ENCODE measurements at regions not wholly inside any gene's neighbourhood (a gene's known extent, or its start where the extent isn't known, plus 50 kb on each side); places are given as distances from the start of the nearest gene placed in this dataset.
A peak's percentile ranks its signal among the peaks of the same experiment; 100 is the strongest.

- DNase-seq (no peak), ATAC-seq (replicated peaks in 1 of 2) (no peak)
- Mint-ChIP-seq H3K4me3 (no peak overlapping the region), H3K36me3 (ENCODE audit: insufficient read depth in 2 of 2) (no peaks in the 10 kb centered on the region), H3K27ac (no peak overlapping the region), H3K27me3 (ENCODE audit: low read depth) (peaks cover 33% of the 10 kb centered on the region), H3K4me1 (ENCODE audit: low read depth) (no peaks in the 10 kb centered on the region), H3K9me3 (no peaks in the 10 kb centered on the region)
Observed at GRCh38 chrX:69110116-69110530, 55.1 kb downstream of the PJA1 start.

DNA sequence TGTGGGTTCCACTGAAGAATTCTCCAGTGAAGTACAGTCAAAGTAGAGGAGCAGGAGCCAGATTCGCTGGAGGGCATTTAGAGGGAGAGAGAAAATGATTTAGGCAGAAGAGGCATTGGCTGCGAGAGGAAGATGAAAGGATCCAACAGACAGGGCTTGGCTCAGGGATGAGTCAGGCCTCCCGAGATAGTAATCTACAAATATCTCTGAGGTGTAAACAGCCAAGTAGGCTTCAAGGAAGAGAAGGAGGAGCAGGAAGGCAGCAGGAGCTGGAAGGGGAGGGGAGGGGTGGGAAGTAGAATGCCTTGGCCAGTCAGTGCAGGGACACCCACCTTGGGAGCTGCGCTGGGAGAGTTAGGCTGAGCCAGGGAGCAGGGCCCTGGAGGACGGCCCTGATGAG is 55.5 kb downstream of the PJA1 start:
- DNase-seq (no peak), ATAC-seq (replicated peaks in 1 of 2) (no peak)
- H3K4me1 Mint-ChIP-seq (ENCODE audit: low read depth) = no peaks in the 10 kb centered on the region
- H3K36me3 Mint-ChIP-seq (ENCODE audit: insufficient read depth in 2 of 2) = no peaks in the 10 kb centered on the region
- H3K27me3 Mint-ChIP-seq (ENCODE audit: low read depth) = peaks cover 33% of the 10 kb centered on the region
- H3K4me3 Mint-ChIP-seq = no peak overlapping the region
- H3K27ac Mint-ChIP-seq = no peak overlapping the region
- H3K9me3 Mint-ChIP-seq = no peaks in the 10 kb centered on the region

DNA sequence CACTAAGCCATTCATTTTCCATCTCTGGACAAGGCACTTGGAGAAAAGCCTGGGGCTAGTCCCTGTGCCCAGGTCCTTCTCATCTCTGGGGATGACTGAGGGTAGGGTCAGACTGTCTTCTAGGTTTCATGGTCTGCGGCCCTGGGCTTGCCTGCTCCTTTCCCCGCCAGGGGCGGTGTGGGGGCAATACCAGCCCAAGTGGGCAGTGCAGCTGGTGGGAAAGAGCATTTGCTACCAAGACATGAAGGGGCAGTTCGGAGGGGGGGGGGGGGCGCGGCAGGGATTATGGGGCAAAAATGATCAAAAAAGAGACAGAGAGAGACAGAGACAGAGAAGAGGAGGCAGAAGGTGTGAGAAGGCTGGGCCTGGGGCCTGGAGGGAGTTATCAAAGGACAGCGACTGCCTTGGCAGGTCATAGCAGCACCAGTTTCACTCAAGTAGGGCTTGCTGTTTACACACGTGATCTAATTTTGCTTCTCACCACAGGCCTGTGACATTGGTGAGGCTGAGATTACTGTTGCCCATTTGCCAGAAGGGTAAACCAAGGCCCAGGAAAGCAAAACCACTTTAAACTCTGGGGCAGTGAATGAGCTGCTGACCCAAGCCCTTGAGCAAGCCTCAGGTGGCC is 56.1 kb downstream of the PJA1 start:
- DNase-seq = no peak
- ATAC-seq (replicated peaks in 1 of 2) = no peak
- Mint-ChIP-seq H3K36me3 (ENCODE audit: insufficient read depth in 2 of 2) (no peaks in the 10 kb centered on the region), H3K4me1 (ENCODE audit: low read depth) (no peaks in the 10 kb centered on the region), H3K9me3 (no peaks in the 10 kb centered on the region), H3K4me3 (no peak overlapping the region), H3K27me3 (ENCODE audit: low read depth) (peaks cover 31% of the 10 kb centered on the region), H3K27ac (no peak overlapping the region)

DNA sequence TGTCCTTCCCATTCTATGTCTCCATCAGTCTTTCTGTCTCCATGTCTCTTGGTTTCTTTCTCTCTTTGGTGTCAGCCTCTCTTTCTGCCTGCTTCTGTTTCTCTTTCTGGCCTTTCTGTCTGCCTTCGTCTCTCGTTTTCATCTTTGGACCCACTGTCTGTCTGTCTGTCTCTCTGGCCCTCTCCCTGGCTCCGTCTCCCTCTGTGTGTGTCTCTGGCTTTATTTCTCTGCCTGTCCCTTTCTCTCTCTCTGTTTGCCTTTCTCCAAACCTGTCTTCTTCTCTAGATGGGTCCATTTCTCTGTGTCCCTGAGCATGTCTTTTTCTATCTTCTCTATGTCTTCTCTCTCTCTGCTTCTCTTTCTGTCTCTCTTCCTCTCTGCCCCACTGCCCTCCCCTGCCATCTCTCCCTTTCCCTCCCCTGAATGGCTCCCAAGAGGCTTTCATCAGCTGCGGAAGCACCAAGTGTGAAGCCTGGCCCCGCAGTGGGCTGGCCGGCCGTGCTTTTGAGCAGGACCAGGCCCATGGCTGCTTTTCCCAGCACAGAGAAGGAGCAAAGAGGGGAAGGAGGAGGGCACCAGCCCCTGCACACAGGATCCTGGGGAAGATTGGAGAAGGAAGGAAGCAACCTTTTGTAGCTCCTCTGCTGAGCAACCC is 57.4 kb downstream of the PJA1 start:
- no peaks in the 10 kb centered on the region for H3K36me3 Mint-ChIP-seq (ENCODE audit: insufficient read depth in 2 of 2)
- H3K9me3 Mint-ChIP-seq = no peaks in the 10 kb centered on the region
- H3K4me1 Mint-ChIP-seq (ENCODE audit: low read depth) = no peaks in the 10 kb centered on the region
- no peak for DNase-seq
- peak overlapping the region; percentile 16 for H3K27ac Mint-ChIP-seq
- H3K27me3 Mint-ChIP-seq (ENCODE audit: low read depth) = peaks cover 29% of the 10 kb centered on the region
- no peak for ATAC-seq (replicated peaks in 1 of 2)
- H3K4me3 Mint-ChIP-seq = no peak overlapping the region

DNA sequence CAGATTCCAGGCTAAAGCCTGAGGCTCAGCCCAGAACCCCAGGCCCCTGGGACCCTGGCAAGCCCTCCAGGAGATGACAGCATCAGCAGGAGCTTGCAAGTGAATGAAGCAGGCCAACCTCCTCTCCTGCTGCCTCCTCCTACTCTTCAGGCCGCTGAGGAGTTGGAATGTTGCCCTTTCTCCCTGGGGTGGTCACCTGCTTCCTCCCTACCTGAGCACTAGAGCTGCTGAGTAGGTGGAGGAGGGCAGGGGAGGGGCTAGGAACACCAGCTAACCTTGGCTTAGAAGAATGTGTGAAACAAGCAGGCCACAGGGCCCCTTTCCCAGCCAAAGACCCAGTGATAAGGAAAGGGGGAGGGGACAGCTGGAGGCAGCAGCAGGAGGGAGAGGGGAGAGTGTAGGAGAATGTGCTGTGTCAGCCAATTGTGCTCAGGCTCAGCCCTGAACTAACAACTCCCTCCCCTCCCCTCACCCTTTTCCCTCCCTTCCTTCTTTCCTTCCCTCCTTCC is 58.0 kb downstream of the PJA1 start:
- Mint-ChIP-seq H3K4me3 (no peak overlapping the region), H3K27me3 (ENCODE audit: low read depth) (peaks cover 33% of the 10 kb centered on the region), H3K36me3 (ENCODE audit: insufficient read depth in 2 of 2) (no peaks in the 10 kb centered on the region), H3K9me3 (no peaks in the 10 kb centered on the region), H3K4me1 (ENCODE audit: low read depth) (no peaks in the 10 kb centered on the region), H3K27ac (no peak overlapping the region)
- ATAC-seq (replicated peaks in 1 of 2) (no peak), DNase-seq (no peak)

DNA sequence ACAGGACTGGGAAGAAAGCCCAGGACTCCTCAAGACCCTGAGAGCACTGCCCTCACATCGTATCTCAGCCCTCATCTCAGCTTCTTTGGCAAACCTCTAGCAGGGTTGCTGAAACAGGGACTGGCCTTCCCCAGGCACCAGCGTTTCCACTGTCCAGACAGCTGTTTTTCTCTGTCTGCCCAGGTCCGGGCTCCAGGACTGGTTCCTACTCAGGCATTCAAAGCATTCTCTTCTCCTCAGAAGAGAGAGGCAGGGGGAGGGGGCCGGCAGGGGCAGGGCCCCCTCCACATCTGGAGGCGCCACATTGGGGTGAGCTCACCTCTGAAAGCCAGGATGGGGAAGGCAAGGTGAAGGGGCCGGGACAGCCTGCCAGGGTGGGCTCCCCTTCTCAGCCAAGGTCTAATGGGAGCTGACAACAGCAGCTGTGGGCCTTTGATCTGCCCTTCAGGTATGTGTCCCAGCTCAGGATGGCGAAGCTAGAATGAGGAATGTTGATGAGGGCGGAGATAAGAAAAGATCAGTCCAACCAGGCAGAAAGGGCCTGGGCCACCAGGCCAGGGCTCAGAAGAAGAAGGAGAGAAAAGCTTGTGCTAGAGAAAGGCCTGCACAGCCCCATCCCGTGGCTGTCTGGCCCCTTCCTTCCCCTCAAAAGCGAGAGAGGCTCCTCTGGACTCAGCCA is 60.4 kb downstream of the PJA1 start:
- DNase-seq (no peak), ATAC-seq (replicated peaks in 1 of 2) (no peak)
- Mint-ChIP-seq H3K27me3 (ENCODE audit: low read depth) (peaks cover 23% of the 10 kb centered on the region), H3K9me3 (no peaks in the 10 kb centered on the region), H3K27ac (no peak overlapping the region), H3K36me3 (ENCODE audit: insufficient read depth in 2 of 2) (no peaks in the 10 kb centered on the region), H3K4me3 (no peak overlapping the region), H3K4me1 (ENCODE audit: low read depth) (no peaks in the 10 kb centered on the region)

DNA sequence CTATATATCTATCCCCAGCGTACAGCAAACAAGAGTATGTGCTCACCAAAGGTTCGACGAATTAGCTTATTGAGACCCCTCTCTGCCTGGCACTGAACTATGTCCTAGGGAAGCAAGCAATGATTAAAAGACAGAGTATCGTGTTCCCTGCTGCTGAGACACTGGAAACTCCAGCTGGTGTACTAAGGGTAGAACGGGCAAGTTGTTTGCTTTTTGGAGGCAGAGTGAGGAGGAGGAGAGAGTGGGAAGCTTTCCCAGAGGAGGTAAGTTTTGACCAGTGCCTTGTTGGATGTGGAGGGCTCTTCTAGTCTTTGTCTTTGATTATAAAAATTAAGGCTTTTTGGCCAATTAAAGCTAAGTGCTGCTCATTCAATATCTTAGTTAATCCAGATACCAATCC is 61.7 kb downstream of the PJA1 start:
- ATAC-seq (replicated peaks in 1 of 2) = no peak
- no peak overlapping the region for H3K27ac Mint-ChIP-seq
- H3K9me3 Mint-ChIP-seq = no peaks in the 10 kb centered on the region

DNA sequence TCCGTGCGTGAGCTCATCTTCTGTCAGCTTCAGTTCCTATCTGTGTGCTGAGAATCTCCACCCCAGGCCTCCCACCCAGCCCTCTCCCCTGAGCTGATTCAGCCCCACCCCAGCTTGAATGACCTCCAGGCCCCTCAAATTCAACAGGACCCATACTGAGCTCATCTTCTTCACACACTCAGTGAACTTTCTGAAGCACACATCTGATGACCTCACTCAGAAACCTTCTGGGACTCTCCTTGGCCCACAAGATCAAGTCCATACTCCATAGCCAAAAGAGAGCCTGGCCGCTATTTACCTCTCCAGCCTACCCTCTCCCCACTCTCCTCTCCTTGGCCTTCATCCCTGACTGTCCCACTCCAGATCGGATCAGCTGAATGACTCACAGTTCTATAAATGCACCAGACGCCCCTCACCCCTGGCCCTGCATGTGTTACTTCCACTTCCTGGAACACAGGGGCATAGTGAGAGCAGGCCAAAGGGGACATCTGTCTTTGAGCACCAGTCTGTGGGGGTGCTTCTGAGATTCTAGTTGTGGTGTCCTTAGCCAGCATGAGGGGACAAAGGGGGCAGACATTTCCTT is 62.5 kb downstream of the PJA1 start:
- Mint-ChIP-seq H3K36me3 (ENCODE audit: insufficient read depth in 2 of 2) (no peaks in the 10 kb centered on the region), H3K27me3 (ENCODE audit: low read depth) (peaks cover 11% of the 10 kb centered on the region), H3K9me3 (no peaks in the 10 kb centered on the region), H3K27ac (no peak overlapping the region), H3K4me3 (no peak overlapping the region), H3K4me1 (ENCODE audit: low read depth) (no peaks in the 10 kb centered on the region)
- ATAC-seq (replicated peaks in 1 of 2) = no peak
- no peak for DNase-seq

More for the DNA sequence above, 61.7 kb downstream of the PJA1 start:
- H3K27me3 Mint-ChIP-seq (ENCODE audit: low read depth) = peaks cover 16% of the 10 kb centered on the region
- no peaks in the 10 kb centered on the region for H3K4me1 Mint-ChIP-seq (ENCODE audit: low read depth)
- no peaks in the 10 kb centered on the region for H3K36me3 Mint-ChIP-seq (ENCODE audit: insufficient read depth in 2 of 2)
- H3K4me3 Mint-ChIP-seq = no peak overlapping the region
- no peak for DNase-seq

DNA sequence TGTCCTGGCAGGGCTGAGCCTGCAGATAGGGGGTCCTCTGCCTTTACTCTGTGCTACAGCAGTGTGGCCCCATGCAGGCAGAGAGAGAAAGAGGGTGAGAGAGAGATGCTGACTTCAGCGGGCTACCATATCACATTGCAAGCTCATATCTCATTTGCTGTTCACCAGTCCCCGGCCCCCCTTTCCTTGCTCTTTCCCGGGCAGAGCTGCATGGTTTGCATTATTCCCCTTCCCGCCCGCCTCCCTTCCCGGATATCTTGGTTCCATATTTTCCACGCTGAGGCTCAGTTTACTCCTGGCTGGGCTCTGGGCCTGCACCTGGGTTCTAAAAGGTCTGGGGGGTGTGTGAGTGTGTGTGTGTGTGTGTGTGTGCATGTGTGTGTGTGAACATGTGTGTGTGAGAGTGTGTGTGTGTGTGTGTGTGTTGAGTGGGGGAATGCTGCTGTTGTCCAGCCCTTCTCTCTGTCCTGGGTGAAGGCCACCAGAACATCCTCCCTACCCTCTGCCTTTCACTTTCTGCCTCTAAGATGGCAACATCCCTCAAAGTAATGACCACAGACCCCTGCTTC is 63.5 kb downstream of the PJA1 start:
- Mint-ChIP-seq H3K9me3 (no peaks in the 10 kb centered on the region), H3K4me3 (no peak overlapping the region), H3K36me3 (ENCODE audit: insufficient read depth in 2 of 2) (no peaks in the 10 kb centered on the region), H3K4me1 (ENCODE audit: low read depth) (no peaks in the 10 kb centered on the region), H3K27ac (no peak overlapping the region), H3K27me3 (ENCODE audit: low read depth) (peaks cover 6% of the 10 kb centered on the region)
- ATAC-seq (replicated peaks in 1 of 2) (no peak), DNase-seq (no peak)

DNA sequence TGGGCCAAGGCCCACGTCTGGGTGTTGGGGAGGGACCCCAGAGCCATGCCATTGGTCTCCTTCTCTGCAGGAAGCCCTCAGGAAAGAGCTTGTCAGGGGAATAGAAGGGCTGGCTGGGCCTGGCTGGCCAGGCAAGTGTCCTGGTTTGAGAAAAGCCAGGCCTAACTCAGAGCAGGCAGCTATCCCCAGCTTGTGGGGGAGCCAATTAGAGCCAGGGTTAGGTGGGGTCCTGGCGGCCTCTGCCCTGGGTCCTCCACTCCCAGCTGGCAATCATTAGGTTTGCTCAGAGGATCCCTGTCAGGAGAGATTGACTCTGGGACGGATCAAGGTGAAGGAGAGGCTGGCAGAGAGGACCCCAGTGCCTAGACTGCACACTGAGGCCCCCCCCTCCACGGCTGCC is 64.8 kb downstream of the PJA1 start:
- no peaks in the 10 kb centered on the region for H3K4me1 Mint-ChIP-seq (ENCODE audit: low read depth)
- no peaks in the 10 kb centered on the region for H3K9me3 Mint-ChIP-seq
- peaks cover 6% of the 10 kb centered on the region for H3K27me3 Mint-ChIP-seq (ENCODE audit: low read depth)
- DNase-seq = no peak
- no peak overlapping the region for H3K4me3 Mint-ChIP-seq
- no peak for ATAC-seq (replicated peaks in 1 of 2)
- no peak overlapping the region for H3K27ac Mint-ChIP-seq
- no peaks in the 10 kb centered on the region for H3K36me3 Mint-ChIP-seq (ENCODE audit: insufficient read depth in 2 of 2)

DNA sequence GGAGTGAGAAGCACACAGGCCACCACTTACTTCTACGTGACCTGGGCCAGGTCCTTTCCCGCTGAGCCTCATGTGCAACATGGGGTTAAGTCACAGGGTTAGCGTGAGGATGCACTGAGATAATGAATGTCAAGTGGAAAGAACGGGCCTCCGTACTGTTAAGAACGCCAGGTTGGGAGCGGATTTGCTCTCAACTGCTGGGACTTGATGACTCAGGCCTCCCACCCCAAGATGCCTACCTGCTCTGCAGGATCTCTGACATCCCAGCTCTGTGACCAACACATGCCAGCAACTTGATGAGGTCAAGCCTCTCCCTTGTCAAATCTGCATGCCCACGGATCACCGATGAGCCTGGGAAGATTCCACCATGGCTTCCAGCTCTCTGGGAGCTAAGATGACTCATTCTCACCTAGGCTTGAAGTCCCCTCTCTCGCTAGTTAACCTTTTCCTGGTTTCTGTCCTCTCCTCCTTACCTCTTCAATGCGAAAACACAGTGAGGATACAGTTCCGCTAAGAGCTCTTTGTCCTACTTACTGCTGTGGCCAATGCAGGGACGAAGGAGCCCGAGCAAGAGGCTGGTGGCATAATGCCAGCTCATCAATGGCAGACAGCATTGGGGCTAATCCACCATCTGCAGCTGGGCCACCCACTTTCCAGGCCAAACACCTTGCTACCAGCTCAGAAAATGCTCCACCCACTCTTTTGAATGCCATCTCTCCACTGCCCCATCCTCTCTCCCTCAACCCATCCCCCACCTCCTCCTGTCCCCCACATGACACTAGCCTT is 67.6 kb downstream of the PJA1 start:
- H3K27ac Mint-ChIP-seq = no peak overlapping the region
- H3K4me1 Mint-ChIP-seq (ENCODE audit: low read depth) = no peaks in the 10 kb centered on the region
- H3K27me3 Mint-ChIP-seq (ENCODE audit: low read depth) = peaks cover 2% of the 10 kb centered on the region
- H3K9me3 Mint-ChIP-seq = no peaks in the 10 kb centered on the region
- no peak for ATAC-seq (replicated peaks in 1 of 2)
- no peak overlapping the region for H3K4me3 Mint-ChIP-seq
- H3K36me3 Mint-ChIP-seq (ENCODE audit: insufficient read depth in 2 of 2) = no peaks in the 10 kb centered on the region
- DNase-seq = no peak

- no peaks in the 10 kb centered on the region for H3K4me1 Mint-ChIP-seq (ENCODE audit: low read depth)
- DNase-seq (no peak), ATAC-seq (replicated peaks in 1 of 2) (no peak)
- H3K4me3 Mint-ChIP-seq = no peak overlapping the region
- no peaks in the 10 kb centered on the region for H3K36me3 Mint-ChIP-seq (ENCODE audit: insufficient read depth in 2 of 2)
- H3K9me3 Mint-ChIP-seq = no peaks in the 10 kb centered on the region
- H3K27me3 Mint-ChIP-seq (ENCODE audit: low read depth) = no peaks in the 10 kb centered on the region
- no peak overlapping the region for H3K27ac Mint-ChIP-seq
Observed at GRCh38 chrX:69096963-69097362, 68.3 kb downstream of the PJA1 start.

Measured in activated T-cell treated with anti-CD3 and anti-CD28 coated beads, Interleukin-2, amount 50 U/mL, for 72 hours (primary cell).